NK-92 (cell line): ENCODE measurements at regions not wholly inside any gene's neighbourhood (a gene's known extent, or its start where the extent isn't known, plus 50 kb on each side); places are given as distances from the start of the nearest gene placed in this dataset.
"Not testable (repeated sequence)": the region's sequence is repeated elsewhere in the genome, so short reads cannot be mapped to it uniquely, and the experiment has no call there.

Source experiments
- DNase-seq: peaks from one replicate; lab custom pipeline; 2025; ENCODE audit not compliant: unreplicated experiment; lab: John Stamatoyannopoulos, UW

- DNase-seq: no peak
Observed at GRCh38 chr3:110903771-110904519, 167.7 kb upstream of the NECTIN3 start.

- DNase-seq: no peak
Observed at GRCh38 chr3:110904520-110904890, 167.1 kb upstream of the NECTIN3 start.

DNA sequence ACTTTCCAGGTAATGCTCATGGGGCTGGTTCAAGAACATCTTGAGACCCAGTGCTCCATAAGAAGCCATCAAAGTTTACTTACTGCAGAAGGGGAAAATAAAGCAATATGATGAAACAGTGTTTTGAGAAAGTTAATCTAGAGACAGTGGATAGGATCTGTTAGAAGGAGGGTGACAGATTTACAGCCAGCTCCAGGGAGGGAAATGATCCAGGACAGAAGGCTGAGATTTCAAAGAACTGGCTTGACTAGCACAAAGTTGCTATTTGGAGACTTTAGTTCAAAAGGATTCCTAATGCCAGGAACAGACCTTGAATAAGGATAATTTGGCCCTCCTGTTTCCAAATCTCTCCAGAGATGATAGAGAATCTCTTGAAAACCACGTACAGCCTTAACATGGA lies 166.5 kb upstream of the NECTIN3 start:
- no peak for DNase-seq

DNA sequence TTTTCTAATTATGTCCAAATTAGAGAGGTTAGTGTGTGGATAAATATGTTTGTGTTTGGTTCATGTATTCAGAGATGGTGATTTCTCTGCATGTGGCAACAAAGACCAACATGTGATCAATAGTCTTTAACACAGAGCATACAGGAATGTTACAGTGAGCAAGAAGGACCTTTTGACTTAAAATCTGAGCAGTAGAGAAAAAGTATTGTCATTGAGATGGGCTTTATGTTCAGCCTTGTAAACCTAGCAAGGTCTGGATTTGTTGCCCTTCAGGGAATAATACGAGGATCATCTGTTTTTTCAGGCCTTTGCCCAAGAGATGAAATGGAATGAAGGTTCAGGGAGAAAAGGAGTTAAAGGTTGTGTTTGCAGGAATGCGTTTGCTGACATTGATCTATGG lies 161.8 kb upstream of the NECTIN3 start:
- no peak for DNase-seq

DNA sequence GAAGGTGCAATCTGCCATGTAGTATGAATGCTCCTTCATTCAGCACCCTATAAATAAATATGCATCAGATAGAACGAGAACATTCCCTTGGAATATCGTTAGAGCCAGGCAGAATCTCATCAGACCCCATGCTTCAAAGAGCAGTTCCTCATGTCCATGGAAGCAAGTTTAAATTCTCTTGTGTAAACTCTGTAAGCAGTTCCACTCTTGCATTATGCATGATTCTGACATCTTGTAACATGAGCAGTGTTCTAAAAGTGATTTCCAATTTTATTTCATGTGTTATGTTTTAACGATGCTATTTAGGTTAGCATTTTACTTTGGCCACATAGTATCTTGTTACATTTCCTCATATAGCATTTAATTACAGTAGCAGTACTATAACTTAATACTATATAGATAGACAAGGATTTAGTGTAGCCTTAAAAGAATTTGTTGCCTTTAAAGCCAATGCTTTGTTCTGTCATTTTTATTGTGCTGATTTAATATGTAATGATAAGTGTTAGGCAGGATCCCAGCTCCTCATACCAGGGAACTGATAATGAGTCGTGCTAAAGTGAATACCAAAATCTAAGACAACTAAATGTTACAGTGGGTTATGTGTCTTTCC lies 161.2 kb upstream of the NECTIN3 start:
- no peak for DNase-seq

DNA sequence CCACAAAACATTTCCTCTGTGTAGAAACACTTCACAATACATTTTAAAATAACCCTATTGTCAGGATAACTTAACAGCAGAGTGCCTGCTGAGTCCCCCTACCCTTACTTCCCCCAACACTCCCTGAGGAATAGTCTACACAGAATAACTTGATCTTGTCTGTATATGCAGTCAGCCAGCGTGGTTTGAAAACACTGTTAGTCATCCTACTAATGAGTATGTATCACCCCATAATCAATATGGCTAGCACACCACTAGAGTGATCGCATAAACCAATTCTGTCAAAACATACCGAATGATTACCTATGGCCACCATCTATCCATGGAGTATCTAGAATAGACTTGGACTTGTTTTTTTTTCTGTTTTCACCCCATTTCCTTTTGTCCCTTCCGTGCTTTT lies 152.7 kb upstream of the NECTIN3 start:
- no peak for DNase-seq

DNA sequence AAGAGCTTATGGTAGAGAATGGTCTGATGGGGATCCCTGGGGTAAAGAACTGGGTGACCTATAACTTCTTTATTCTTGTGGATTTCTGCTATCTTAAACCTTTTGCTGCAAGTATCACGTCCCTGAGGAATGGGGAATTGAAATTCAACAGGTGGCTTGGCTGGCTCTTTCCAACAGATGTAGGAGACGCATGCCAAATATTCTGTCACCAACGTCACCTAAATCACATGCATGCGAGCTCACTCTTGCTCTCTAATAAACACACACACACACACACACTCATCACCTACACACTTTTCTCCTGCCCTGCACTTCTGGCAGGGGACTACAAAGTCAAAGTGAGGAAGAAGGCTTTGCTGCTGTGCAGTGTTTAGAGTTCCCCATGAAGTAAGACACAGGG lies 145.8 kb upstream of the NECTIN3 start:
- DNase-seq: no peak

- DNase-seq: no peak
Observed at GRCh38 chr3:110928016-110928662, 143.5 kb upstream of the NECTIN3 start.

DNA sequence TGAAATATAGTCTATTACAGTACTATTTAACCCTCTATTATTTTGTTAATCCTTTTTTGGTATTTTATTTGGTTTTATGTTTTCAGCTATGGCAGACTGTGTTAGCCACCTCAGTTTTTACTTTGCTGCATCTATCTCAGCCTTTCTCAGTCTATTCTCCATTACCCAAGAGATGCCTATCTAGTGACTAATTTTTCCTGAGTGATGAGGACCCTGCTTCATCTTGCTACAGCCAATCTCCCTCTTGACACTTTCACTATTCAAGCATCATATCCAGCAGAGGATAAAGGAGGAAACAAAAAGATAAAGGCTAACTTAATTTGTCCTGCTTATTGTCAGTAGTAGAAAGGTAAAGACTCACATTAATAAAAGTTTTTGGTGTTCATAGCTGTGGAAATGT lies 141.8 kb upstream of the NECTIN3 start:
- no peak for DNase-seq

GRCh38 chr3:110932567-110932966 lies 139.0 kb upstream of the NECTIN3 start:
- DNase-seq: no peak

- no peak for DNase-seq
Observed at GRCh38 chr3:110933821-110934426, 137.7 kb upstream of the NECTIN3 start.

GRCh38 chr3:110938629-110939028 lies 133.0 kb upstream of the NECTIN3 start:
- no peak for DNase-seq

DNA sequence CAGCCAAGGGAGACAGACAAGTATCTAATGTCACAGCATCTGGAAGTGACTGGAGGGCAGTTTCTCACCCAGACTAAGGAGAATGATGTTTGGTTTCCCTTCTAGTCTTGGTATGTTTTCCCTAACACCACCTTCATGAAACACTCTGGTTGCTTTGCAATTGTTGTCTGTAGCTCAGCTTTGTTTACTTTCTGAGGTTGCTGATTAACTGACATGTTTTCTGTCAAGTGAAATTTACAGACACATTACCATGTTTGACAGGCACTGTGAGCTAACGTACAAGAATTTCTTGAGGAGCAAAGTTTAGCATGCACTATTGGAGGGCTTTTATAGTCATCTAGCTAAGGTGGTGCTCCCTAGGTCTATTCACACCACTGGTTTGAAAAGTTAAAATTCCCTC lies 131.6 kb upstream of the NECTIN3 start:
- no peak for DNase-seq

GRCh38 chr3:110944782-110945181 lies 126.8 kb upstream of the NECTIN3 start:
- no peak for DNase-seq

- no peak for DNase-seq
Observed at GRCh38 chr3:110946810-110947209, 124.8 kb upstream of the NECTIN3 start.

DNA sequence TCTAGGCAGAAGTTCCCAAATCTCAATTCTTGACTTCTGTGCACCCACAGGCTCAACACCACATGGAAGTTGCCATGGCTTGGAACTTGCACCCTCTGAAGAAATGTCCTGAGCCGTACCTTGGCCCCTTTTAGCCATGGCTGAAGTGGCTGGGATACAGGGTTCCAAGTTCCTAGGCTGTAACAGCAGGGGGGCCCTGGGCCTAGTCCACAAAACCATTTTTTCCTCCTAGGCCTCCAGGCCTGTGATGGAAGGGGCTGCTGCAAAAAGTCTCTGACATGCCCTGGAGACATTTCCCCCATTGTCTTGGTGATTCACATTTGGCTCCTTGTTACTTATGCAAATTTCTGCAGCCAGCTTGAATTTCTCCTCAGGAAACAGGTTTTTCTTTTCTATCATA lies 122.4 kb upstream of the NECTIN3 start:
- not testable (repeated sequence) for DNase-seq

- no peak for DNase-seq
Observed at GRCh38 chr3:110955301-110955880, 116.2 kb upstream of the NECTIN3 start.

- no peak for DNase-seq
Observed at GRCh38 chr3:110956081-110956480, 115.5 kb upstream of the NECTIN3 start.

DNA sequence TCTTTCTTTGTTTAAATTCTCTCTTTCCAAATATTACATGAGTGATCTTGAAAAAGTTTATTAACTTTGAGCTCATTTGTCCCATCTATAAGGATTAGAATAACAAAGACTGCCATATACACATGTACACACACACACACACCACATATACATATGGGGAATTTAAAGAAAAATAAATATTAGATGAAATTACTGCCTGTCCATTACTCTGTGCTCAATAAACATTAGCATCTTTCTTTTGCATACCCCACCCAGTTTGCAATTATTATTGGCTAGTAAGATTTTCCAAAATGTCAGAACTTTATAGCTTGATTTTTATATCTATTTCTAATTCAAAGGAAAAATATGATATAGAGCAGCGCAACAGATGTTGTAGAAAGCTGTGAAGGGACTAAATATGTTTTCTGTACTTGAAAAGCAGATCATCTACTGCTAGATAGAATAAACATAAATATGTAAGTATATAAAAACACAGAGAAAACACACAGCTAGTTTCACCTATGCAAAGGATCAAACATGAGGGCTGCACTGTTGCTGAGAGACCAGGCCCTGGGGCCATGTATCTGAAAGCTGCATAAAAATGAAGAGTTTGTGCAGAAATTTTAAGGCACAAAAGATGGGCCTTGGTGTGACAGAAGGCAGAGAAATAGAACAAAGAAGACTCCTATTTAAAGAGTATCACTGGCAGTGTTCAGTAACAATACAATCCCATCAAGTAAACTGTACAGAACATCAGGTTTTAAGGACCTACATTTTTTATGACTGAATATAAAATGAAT lies 114.2 kb upstream of the NECTIN3 start:
- no peak for DNase-seq

- no peak for DNase-seq
Observed at GRCh38 chr3:110958313-110959147, 113.1 kb upstream of the NECTIN3 start.
